Stimulated activated CD8-positive, alpha-beta memory T cell treated with anti-CD3 and anti-CD28 coated beads, Interleukin-12 subunit alpha, Interleukin-12 subunit beta, amount 100 ng/mL, for 1 hour (primary cell): ENCODE measurements at regions not wholly inside any gene's neighbourhood (a gene's known extent, or its start where the extent isn't known, plus 50 kb on each side); places are given as distances from the start of the nearest gene placed in this dataset.

Source experiments
- DNase-seq: peaks from one replicate; pipeline ENCODE4 v3.0.0-alpha.2; 2020; ENCODE audit warnings: low read depth

DNA sequence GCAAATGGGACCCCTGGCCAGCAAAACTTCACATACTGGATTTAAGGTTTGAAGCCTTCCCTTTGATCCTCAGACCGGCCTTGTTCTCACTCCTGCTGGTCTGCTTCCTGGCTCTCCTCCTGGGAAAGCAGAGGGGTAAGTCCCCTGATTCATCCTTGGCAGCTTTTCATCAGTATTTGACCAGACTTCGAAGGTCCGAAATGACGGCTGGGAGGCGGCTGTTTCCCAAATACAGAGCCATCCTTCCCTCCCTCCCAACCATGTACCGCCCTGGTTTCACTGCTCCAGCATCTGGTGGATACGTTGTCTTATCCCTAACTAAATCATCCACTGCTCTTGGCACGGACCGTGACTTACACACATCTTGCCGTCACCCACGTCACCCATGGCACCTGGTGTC, 265.5 kb downstream of the BCOR start:
- DNase-seq: no peak

DNA sequence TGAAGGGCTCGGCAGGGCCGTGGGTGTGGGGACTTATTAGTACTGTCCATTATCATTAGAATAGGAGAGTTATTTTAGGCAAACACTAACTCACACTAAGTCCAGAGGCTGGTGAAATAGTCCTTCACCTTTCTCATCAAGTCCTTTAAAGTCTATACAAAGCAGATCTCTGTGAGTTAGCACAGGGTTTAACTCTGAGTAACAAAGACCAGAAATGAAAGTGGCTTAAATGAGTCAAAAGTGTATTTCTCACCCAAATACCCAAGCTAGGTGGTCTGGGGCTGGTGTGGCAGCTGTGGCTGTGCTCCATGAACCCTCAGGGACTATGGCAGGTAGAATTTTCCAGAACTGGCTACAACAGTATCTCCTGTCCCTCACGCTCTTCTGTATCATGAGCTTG, 263.2 kb downstream of the BCOR start:
- no peak for DNase-seq

DNA sequence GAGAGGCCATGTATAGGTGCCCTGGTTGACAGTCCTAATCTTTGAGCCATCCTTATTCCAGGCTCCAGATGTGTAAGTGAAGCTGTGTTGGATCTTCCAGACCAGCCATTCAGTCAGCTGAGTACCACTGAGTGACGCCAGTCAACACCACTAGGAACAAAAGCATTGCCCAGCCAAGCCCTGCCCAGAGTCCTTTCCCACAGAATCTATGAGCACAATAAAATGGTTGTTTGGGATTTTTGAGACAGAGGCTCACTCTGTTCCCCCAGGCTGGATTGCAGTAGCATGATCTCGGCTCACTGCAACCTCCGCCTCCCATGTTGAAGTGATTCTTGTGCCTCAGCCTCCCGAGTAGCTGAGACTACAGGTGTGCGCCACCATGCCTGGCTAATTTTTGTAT, 262.5 kb downstream of the BCOR start:
- DNase-seq: no peak

DNA sequence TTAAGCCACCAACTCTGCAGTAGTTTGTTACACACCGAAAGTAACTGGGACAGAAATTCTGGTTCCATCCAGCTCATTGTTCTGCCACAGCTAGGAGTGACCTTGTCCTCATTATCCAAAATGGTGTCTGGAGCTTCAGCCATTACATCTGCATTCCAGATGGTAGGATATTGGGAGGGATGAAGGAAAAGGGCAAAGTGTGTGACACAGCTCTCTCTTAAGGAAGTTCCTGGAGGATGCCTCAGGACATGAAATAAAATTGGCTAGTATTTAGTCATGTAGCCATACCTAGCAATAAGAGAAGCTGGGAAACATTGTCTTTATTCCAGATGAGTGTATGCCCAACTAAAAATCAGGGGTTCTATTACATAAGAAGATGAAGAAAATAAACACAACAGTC, 262.0 kb downstream of the BCOR start:
- no peak for DNase-seq

DNA sequence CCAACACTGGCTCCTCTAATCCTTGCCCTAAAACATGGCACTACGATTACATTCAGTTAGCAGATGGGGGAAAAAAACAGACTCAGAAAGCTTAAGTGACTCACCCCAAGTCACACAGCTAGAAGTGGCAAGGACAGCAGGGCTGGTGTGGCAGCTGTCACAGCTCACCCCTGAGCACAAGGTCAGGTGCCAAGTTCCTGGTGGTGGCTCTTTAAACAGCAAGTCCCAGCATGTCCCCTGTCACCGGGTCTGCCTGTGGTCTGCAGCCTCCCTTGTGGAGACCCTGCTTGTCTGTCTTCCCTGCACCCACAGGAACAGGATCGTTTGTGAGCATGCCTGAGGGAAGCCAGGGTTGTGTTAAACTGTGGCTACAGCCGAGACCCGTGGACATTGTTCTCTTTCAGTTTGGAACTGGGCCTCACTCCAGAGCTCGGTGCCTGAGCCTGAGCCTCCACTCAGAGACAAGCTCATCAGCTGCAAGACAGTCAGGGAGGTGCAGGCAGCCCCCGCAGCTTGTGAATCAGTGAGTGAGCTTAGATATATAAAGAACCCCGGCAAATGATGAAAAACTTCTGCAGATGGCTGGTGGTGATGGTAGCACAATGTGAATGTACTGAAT, 260.8 kb downstream of the BCOR start:
- DNase-seq: no peak

DNA sequence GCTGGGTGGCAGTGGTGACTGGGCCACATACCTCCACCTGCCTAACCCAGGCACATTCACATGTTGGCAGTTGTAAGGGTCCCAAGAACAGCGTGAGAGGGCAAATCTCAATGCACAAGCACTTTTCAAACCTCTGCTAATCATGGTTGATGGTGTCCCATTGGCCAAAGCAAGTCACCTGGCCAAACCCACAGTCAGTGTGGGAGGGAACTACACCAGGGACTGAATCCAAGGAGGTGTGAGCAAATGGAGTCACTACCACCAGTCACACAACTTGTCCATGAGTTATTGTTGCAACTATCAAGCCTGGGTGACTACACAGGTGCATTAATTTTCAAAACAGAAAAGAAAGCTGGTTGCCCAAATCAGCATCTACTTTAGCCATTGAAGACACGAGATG, 260.1 kb downstream of the BCOR start:
- DNase-seq: no peak

DNA sequence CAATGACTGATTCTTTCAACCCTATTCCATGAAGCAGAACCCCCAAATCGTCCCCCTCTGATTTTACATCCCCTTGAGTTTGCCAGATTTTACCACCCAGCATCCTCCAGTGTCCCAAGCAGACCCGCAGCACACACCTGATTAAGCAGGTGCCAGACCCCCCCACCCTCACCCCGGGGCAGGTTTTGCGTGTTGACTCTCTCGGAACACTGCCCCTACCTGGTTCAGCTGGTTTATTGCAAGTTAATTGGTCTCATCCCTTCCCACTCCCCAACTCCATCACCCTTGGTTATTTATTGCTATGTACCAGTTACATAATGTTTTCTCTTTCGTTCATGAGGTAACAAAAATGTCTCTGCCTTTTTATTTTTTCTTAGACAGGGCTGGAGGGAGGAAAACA, 258.4 kb downstream of the BCOR start:
- DNase-seq: no peak

DNA sequence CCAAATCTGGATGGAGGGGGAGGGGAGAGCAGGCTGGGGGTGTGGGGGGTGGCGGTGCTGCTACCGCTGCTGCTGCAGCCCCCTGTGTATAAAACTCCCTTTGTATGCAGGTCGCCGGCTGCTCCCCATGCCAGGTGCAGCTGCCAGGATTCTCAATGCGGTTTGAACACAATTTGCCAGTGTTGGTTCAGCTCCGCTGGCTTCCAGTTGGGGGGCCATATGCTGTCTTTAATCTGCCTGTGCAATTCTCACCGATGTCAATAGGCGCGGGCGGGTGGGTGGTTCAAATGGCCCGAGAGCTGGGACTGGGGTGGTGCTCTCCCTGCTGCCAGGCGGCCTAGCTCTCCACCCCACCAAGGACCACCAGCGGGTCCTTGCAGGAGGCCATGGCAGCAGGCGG, 257.6 kb downstream of the BCOR start:
- DNase-seq: no peak

DNA sequence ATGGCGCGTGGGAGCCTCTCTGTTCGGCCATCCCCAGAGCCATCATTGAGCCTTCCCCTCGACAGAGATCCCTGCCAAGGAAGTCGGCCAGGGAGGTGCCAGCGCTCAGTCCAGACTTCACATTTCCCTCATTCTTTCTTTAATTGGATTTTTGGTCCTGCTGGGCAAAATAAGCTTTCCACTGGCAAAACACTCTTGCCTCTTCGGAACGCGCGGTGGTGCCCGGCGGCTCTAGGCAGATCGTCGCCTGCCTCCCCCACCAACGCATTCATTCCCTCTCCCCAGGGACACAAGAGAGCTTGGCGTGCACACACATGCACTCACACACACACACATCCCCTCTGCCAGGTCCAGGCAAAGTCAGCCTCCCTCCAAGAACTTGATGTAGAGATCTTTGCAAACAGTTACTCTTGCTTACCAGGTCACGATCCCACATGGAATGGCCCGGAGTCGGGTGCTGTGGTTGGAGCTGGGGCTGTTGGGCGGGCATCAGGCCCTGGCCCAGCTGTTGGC, 257.1 kb downstream of the BCOR start:
- no peak for DNase-seq

DNA sequence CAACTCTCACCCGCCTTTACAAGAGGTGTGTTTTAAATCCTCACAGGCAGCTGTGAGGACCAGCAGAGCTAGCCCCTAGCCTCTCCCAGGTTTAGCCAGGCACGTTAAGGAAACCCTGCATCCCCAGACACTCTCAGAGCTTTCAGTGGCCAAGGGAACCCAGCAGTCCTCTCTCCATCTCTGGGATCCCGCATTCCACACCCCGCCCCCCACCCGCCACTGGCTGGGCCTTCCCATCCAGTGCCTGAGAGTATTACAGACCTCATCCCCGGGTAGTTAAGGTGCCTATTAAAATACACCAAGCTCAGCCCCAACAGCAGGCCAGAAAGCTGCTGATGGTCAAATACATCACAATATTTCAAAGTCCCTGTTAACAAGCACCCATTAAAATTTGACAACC, 256.2 kb downstream of the BCOR start:
- no peak for DNase-seq

DNA sequence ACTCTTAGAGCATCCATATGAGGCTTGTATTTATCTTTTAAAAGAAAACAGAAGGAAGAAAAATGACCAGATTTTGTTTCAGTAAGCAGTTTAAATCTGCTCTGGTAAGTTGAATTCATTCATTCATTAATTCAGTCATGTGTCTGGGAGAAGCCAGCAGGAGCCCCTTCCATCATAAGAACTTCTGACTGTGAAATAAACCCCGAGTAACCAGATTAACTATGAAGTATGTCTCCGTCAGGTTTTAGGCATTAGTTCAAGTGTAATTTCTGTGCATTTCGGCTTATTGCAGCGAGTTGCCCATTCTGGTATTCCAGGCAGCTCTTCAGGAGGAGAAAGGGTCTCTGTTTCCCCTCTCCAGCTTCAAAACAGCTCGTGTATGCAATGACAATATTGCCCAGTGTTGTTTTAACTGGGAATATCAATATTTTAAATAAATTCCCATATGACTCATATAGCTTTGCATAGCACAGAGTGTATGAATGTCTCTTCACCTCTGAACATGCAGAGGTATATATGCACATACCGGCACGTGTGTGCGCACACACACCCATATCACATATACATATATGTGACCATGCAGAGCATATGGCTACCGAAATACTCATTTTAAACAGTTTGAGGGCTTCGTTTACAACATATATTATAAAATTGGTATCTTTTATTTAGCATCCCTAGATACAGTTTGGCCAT, 255.3 kb downstream of the BCOR start:
- DNase-seq: no peak

DNA sequence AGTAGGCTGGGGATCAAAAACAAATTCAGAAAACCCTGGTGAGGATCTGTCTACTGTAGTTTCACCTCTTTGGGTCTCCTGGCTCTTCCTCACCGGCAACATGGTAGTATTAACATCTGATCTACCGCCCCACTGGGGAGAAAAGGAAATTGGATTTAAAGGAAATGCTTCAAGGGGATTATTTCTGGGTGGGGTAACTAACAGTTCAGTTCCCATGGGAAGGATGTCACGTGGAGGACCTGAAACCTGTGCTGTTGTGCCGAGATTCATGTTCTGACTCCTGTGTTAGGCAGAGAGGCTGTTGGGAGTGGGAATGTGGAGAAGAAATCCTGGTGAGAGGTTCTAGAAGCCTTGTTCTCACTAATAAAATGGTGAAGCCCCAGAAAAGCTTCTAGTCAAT, 254.4 kb downstream of the BCOR start:
- DNase-seq: no peak

DNA sequence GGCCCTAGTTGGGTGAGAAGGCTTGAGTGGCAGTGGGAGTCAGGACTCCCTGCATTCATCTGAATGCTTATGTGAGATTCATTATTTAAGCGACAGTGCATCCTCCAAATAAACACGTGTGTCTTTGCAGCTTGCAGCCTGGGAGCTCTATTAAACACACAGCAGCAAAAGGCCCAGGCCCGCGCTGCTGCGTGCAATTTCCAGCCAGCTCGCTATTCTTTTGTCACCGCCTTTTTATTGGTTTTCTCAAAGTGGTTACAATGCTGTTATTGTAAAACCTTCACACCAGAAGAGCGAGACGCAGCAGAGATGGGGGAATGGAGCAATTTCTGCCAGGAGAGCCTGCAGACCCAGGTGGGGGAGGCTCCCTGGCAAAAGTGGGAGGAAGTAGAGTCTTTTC, 252.5 kb downstream of the BCOR start:
- DNase-seq: no peak

DNA sequence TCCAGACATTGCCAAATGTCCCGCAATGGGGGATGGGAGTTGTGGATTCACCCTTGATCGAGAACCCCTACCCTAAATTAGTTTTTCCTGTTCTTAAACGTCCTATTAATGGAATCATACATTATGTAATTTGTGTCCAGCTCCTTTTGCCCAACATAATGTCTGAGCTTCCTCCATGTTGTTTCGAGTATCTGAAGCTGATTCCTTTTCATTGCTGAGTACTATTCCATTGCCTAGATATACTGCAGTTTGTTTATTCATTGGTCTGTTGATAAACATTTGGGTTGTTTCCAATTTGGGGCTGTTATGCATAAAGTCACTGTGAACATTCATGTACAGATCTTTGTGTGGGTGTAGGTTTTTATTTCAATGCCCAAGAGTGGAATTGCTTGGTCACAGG, 251.3 kb downstream of the BCOR start:
- no peak for DNase-seq

DNA sequence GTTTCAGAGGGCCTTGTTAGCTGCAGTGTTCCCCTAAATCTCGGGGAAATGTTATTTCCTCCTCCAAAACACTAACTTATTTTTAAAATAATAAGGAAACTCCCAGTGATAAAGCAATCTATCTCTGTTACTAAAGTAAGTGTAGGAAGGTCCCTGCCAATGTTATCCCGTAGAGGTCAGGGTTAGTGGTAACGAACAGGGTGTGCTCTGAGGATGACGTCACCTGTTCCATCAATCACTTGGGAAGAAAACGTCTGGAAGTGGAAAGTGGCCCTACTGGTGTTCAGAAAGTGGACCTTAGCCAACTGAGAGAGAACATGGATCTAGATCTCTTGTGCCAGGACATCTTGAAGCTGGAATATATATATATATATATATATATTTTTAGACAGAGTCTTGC, 249.5 kb downstream of the BCOR start:
- DNase-seq: no peak

DNA sequence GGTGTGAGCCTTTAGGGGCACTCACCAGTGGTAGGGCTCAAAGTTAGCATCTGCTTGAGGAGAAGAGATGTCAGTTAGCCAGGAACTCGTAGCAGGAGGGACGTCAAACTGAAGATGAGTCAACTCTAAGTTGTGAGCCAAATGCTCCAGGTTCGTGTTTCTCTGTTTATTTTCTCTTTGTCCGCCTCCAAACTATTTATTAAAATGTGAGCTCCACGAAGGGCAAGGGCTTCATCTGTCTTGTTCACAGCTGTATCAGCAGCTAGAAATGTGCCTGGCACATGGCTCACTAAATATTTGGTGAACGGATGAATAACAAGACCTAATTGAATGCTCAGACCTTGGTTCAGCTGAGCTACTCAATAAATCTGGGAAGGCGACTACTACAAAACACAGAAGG, 248.9 kb downstream of the BCOR start:
- DNase-seq: no peak

DNA sequence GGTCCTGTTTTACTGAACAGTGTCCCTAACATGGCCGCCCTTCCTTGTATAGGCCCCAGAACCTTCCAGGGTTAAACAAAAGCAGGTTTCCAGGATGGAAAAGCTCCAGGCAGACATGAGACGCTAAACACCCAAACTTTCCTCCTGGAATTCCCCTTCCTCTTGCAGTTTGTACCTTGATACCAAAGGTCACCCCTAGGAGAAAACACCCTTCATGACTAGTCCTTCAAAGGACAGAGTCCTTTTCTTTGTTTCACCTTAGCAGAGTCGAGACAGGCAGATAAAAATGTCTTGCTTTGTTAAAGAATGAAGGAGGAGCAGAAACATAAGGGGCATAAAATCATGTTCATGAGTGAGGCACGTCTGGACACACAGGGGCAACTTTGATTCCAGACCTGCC, 247.5 kb downstream of the BCOR start:
- no peak for DNase-seq

DNA sequence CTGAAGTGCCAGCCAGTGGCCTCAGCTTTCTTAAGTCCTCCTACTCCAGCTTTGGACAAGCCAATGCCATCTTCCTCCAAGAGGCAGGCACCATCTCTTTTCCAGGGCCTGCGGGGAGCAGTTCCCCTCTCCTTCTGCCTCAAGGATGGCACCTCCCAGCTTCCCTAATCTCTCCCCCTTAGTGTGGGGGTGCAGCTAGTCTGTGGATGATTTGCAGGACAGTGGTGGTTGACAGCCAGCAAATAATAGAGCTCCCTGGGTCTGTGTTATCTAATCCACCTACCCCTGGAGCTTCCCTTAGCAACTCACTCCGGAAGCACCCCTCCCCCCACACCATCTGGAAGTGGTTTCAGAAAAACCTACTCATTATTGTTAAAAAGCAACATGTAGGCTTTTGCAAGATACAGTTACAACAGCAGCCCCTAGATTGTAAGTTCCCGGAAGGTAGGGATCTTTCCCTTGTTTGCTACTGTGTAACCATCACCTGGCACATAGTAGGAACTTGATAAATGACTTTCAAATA, 247.1 kb downstream of the BCOR start:
- DNase-seq: no peak

DNA sequence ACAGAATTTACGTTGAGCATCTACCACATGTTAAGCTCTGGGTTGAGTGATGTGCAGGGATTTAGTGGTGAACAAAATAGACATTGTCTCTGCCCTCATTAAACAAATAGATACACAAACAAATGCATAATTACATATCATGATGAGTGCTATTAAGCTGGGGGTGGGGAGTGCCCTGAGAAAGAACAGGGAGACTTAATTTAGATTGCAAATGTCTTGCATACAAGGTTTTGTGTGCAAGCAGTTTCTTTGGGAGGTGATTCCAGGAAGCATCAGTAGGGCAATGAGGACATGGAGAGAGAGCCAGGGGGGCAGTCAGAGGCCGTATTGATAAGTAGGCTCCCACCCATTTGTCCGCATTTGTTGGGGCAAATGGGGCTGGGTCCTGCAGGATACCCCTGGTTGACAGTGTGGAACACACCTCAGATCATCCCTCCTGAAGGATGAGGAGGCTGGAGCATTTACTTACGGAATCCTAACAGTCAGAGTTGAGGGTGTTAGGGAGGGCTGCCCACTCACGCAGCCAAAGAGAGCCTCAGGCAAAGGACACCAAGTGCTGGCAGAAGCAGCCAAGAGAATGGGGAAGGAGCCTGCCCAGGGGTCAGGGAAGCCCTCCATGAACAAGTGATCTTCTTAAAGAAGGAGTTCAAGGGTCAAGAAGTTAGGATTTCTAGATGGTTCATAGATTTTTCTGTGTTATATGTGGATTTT, 245.9 kb downstream of the BCOR start:
- no peak for DNase-seq

DNA sequence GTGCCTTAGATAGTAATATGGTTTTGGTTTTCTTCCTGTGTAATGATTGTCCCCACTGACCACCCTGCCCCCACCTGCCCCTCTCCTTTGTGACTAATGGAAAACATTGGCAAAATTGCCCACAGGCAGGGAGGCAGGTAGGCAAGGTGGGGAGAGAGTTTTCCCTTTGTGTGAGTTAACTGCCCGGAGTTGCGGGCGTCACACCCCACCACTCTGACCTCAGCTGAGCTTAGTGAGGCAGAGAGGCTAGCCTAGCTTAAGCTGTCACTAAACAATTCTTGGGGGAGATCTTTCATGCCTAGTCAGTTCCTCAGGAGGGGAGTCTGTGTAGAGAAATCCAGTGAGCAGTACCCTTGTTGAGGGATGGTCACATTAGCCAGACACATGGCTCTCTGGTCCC, 245.3 kb downstream of the BCOR start:
- DNase-seq: no peak

DNA sequence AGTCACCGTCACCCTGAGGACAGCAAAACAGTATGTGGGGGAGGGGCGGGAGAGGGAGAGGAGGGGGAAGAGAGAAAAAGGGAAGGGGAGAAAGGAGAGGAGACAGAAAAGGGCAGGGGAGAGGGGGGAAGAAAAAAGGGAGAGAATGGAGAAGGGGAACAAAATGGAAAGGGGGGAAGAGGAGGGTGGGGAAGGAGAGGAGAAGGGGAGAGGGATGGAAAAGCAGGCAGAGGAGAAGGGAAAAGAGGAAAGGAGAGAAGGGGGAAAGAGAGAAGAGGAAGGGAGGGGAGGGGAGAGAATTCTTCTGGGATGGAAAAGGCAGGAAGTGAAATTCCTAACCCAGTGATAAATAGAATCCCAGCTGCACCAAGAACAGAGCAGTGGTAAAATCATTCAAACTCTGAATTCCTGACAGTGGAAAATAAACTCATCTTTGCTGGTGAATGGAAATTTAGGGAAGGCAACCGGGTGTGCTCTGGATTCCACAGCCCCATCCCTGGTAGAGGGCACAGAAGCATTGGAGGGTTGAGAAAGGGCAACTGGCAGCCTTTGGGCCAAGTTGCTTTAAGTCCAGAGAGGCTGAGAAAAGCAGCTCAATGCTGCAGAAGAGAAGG, 244.2 kb downstream of the BCOR start:
- DNase-seq: no peak
